Nephron (organoid): ENCODE measurements at regions not wholly inside any gene's neighbourhood (a gene's known extent, or its start where the extent isn't known, plus 50 kb on each side); places are given as distances from the start of the nearest gene placed in this dataset.
"Not testable (repeated sequence)": the region's sequence is repeated elsewhere in the genome, so short reads cannot be mapped to it uniquely, and the experiment has no call there.

Experiments used
- H3K27ac Mint-ChIP-seq, 3 experiments: 2 replicates each; pipeline ENCODE4 v1.8.0; 2020; ENCODE audit warnings: mixed read lengths in 3 of 3, mild to moderate bottlenecking in 2 of 3, moderate library complexity in 1 of 3
- H3K27me3 Mint-ChIP-seq: 2 replicates; pipeline ENCODE4 v1.8.0; 2021; ENCODE audit warnings: low read depth, mild to moderate bottlenecking, moderate library complexity, mixed read lengths
- H3K36me3 Mint-ChIP-seq: 2 replicates; pipeline ENCODE4 v1.8.0; 2020; ENCODE audit warnings: low read depth, mixed read lengths
- H3K4me1 Mint-ChIP-seq: 2 replicates; pipeline ENCODE4 v1.8.0; 2020; ENCODE audit warnings: mixed read lengths
- H3K4me3 Mint-ChIP-seq, 3 experiments: 2 replicates each; pipeline ENCODE4 v1.8.0; 2020; ENCODE audit warnings: mild to moderate bottlenecking in 3 of 3, mixed read lengths in 3 of 3, moderate library complexity in 2 of 3
- H3K9me3 Mint-ChIP-seq: 2 replicates; pipeline ENCODE4 v1.8.0; 2020; ENCODE audit warnings: mixed read lengths
- CTCF ChIP-seq, 3 experiments: fragments of 200-600 bp; sonication (generic); IDR thresholded peaks; one replicate each; pipeline ENCODE4 v1.5.0; 2021; ENCODE audit warnings: antibody characterized with exemption in 3 of 3; ENCODE audit not compliant: unreplicated experiment in 3 of 3

GRCh38 chr5:25095261-25095660 lies 450.5 kb upstream of the CDH10 start:
- no peak overlapping the region for H3K4me3 Mint-ChIP-seq

GRCh38 chr5:25094219-25094618 lies 449.4 kb upstream of the CDH10 start:
- no peaks in the 10 kb centered on the region for H3K4me1 Mint-ChIP-seq
- H3K27ac Mint-ChIP-seq, result no peak overlapping the region
- no peaks in the 10 kb centered on the region for H3K36me3 Mint-ChIP-seq
- no peaks in the 10 kb centered on the region for H3K9me3 Mint-ChIP-seq
- TF ChIP-seq CTCF (IDR thresholded peaks at IDR 0.05; ENCODE audit: unreplicated experiment in 3 of 3), result no peak
- no peaks in the 10 kb centered on the region for H3K27me3 Mint-ChIP-seq
- no peak overlapping the region for H3K4me3 Mint-ChIP-seq

More at GRCh38 chr5:25095261-25095660, 450.5 kb upstream of the CDH10 start:
- Mint-ChIP-seq H3K9me3 (no peaks in the 10 kb centered on the region), H3K27ac (no peak overlapping the region), H3K4me1 (no peaks in the 10 kb centered on the region), H3K27me3 (no peaks in the 10 kb centered on the region), H3K36me3 (no peaks in the 10 kb centered on the region)
- no peak for TF ChIP-seq CTCF (IDR thresholded peaks at IDR 0.05; ENCODE audit: unreplicated experiment in 3 of 3)

- no peak overlapping the region for H3K4me3 Mint-ChIP-seq
- TF ChIP-seq CTCF (IDR thresholded peaks at IDR 0.05; ENCODE audit: unreplicated experiment in 3 of 3), result no peak
- H3K27me3 Mint-ChIP-seq, result no peaks in the 10 kb centered on the region
- H3K9me3 Mint-ChIP-seq, result no peaks in the 10 kb centered on the region
- H3K4me1 Mint-ChIP-seq, result no peaks in the 10 kb centered on the region
- H3K36me3 Mint-ChIP-seq, result no peaks in the 10 kb centered on the region
- H3K27ac Mint-ChIP-seq, result no peak overlapping the region
Measured at GRCh38 chr5:25091921-25092320, 447.1 kb upstream of the CDH10 start.

DNA sequence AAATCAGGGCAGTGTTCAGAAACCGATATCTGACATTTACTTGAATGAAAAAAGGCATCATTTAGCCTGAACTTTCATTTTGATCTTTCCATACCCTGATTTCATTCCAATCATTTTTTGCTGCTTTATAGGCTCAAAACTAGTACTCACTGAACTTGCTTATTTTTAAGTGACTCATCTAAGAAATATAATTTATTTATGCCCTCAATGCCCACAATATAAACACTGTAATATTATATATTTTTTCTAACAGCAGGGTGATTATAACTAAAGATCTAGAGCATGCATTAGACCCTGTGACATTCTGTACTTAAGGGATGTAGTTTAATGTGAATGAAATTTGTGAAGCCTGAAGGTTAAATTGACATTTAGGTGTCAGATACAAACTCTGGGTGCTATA lies 446.1 kb upstream of the CDH10 start:
- H3K4me1 Mint-ChIP-seq, result no peaks in the 10 kb centered on the region
- TF ChIP-seq CTCF (IDR thresholded peaks at IDR 0.05; ENCODE audit: unreplicated experiment in 3 of 3), result no peak
- H3K27ac Mint-ChIP-seq, result no peak overlapping the region
- no peaks in the 10 kb centered on the region for H3K9me3 Mint-ChIP-seq
- no peaks in the 10 kb centered on the region for H3K36me3 Mint-ChIP-seq
- no peaks in the 10 kb centered on the region for H3K27me3 Mint-ChIP-seq
- no peak overlapping the region for H3K4me3 Mint-ChIP-seq

- H3K4me1 Mint-ChIP-seq, result no peaks in the 10 kb centered on the region
- H3K27me3 Mint-ChIP-seq, result no peaks in the 10 kb centered on the region
- TF ChIP-seq CTCF (IDR thresholded peaks at IDR 0.05; ENCODE audit: unreplicated experiment in 3 of 3), result no peak
- H3K27ac Mint-ChIP-seq, result no peak overlapping the region
- H3K36me3 Mint-ChIP-seq, result no peaks in the 10 kb centered on the region
- H3K9me3 Mint-ChIP-seq, result no peaks in the 10 kb centered on the region
- H3K4me3 Mint-ChIP-seq, result no peak overlapping the region
Measured at GRCh38 chr5:25090275-25090674, 445.5 kb upstream of the CDH10 start.

DNA sequence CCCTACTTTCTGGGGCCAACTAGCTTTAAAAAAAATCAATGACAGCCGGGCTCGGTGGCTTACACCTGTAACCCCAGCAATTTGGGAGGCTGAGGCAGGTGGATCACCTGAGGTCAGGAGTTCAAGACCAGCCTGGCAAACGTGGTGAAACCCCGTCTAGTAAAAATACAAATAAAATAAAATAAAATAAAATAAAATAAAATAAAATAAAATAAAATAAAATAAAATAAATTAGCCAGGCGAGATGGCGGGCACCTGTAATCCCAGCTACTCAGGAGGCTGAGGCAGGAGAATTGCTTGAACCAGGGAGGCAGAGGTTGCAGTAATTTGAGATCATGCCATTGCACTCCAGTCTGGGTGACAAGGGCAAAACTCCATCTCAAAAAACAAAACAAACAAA lies 443.9 kb upstream of the CDH10 start:
- not testable (repeated sequence) for H3K27me3 Mint-ChIP-seq, H3K9me3 Mint-ChIP-seq, H3K4me3 Mint-ChIP-seq, H3K27ac Mint-ChIP-seq, H3K36me3 Mint-ChIP-seq, H3K4me1 Mint-ChIP-seq

GRCh38 chr5:25083261-25083660 lies 438.5 kb upstream of the CDH10 start:
- H3K36me3 Mint-ChIP-seq, H3K9me3 Mint-ChIP-seq, H3K27me3 Mint-ChIP-seq, H3K4me1 Mint-ChIP-seq, H3K4me3 Mint-ChIP-seq, H3K27ac Mint-ChIP-seq: not testable (repeated sequence)
